ENCODE measurements at regions not wholly inside any gene's neighbourhood (a gene's known extent, or its start where the extent isn't known, plus 50 kb on each side); places are given as distances from the start of the nearest gene placed in this dataset.

DNA sequence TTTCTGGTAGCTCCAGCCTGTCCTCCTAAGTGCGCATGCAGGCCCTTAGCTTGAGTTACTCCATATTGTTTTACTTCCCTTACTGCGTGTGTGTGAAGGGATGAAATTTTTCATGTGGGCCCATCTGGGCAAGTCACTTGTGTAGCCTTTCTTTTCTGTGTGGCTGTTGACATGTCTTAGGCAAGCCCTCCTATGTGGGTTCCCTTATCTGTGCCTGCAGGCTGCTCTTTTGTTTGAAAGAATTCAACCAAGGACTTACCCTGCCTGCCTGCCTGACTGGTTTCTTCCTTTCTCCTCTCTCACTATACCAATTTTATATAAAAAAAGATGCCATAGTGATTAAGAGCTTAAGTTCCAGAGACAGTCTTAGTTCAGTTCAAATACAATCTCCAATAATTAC lies 249.3 kb downstream of the ATG4C start:
- DNase-seq (ENCODE audit: low read depth in 4 of 4, low spot score in 2 of 4) = no peak

DNA sequence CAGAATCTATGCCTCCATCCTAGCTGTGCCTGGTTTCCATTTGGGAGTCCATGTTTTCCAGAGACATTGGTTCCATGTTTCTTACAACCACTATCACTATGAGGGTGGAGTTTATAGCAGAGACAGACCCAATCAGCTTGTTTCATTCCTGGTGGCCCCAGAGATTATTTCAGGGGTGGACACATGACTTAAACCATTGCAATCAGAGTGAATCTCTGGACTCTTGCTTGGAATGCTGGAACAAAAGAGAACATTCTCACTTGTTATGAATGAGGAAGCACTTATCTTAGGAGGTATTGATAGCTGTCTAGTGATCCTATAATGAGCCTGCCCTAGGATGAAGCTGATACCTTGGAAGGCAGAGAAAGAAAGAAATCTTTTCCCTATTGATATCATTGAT lies 250.3 kb downstream of the ATG4C start:
- no peak for DNase-seq (ENCODE audit: low read depth in 4 of 4, low spot score in 2 of 4)

- no peak for DNase-seq (ENCODE audit: low read depth in 4 of 4, low spot score in 2 of 4)
Observed at GRCh38 chr1:63038586-63038985, 254.7 kb downstream of the ATG4C start.

GRCh38 chr1:63041660-63042059 lies 257.7 kb downstream of the ATG4C start:
- no peak for DNase-seq (ENCODE audit: low read depth in 4 of 4, low spot score in 2 of 4)

DNA sequence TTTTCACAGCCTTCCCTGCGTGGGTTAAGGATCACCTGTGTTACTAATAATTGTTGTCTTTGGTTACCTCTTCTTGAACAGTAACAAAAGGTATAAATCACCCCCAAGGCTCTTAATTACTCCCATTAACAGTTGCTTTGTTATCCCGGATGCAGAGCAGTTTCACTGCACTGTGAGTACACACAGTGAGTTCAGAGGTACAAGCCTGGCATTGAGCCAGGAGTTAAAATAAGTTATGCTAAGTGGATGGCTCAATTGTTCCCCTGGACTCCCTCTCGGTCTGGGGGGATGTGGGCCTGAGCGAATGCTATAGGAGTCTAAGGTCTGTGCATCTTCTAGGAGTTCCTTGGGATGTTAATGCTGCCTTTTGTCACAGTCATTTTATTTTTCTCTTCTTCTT lies 258.3 kb downstream of the ATG4C start:
- DNase-seq (ENCODE audit: low read depth in 4 of 4, low spot score in 2 of 4) = no peak

DNA sequence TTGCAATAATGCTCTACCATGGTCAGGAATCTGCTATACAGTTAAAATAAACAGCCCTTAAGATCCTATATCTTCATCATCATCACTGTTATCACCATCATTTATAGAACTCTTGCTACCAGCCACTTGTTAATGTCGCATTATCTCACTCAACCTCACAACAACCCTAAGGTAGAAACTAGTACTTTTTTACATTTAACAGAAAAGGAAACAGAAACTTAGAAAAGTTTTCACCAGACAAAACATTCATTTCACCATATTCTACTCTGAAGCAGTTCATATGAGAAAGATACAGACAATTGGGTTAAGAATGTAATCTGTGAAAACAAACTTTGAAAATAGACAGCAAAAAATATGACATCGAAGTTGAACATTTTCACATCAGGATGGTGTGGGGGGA lies 262.6 kb downstream of the ATG4C start:
- no peak for DNase-seq (ENCODE audit: low read depth in 4 of 4, low spot score in 2 of 4)

- no peak for DNase-seq (ENCODE audit: low read depth in 4 of 4, low spot score in 2 of 4)
Observed at GRCh38 chr1:63049135-63049534, 265.2 kb downstream of the ATG4C start.

DNA sequence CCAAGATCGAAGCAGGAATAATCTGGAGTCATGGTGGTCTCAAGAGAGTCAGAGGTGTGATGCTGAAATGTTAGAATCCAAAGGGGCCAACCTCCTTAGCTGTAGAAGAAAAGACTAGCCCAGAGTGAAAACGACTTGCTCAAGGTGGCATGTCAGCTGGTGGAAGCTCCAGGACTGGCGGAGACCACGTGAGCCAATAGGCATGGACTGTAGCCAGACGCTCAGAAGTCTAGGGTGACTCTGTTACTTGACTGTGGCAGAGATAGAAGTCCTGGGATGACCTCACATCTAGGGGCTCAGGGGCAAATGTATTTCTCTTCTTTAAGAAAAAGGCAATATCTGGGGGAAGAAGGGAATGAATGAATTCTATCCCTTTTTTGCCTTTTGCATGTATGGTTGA lies 267.4 kb downstream of the ATG4C start:
- no peak for DNase-seq (ENCODE audit: low read depth in 4 of 4, low spot score in 2 of 4)

DNA sequence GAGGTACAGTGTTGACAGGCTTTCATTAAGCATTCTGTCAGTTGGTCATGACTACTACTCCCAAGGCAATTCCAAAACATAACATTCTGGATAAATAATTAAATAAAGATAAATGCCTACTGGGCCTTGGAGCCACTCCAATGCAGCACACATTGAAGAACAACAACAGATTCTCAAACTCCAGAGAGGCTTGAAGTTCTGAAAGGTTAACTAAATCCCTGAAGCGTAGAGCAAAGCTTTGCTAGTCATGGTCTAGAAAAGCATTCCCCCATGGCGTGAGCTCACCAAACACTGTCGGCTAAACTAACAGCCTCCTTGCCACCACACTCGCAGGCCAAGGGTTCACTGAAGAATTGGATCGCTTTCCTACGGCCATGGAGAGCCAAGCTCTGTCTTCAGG lies 268.0 kb downstream of the ATG4C start:
- no peak for DNase-seq (ENCODE audit: low read depth in 4 of 4, low spot score in 2 of 4)

DNA sequence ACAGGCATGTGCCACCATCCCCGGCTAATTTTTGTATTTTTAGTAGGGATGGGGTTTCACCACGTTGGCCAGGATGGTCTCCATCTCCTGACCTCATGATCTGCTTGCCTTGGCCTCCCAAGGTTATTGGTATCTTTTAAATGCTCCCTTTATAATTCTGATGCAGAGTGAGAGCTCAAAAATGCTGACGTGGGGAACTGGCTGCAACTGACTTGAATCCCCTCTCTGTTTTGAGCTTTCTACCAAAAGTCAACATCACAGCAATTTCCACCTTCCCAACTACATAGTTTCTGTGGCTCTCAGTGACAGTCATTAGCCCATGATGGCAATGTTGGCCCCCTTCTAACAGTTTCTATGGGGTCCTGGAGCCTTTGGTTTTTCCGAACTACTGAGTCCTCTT lies 268.2 kb upstream of the FOXD3 start:
- no peak for DNase-seq (ENCODE audit: low read depth in 4 of 4, low spot score in 2 of 4)

DNA sequence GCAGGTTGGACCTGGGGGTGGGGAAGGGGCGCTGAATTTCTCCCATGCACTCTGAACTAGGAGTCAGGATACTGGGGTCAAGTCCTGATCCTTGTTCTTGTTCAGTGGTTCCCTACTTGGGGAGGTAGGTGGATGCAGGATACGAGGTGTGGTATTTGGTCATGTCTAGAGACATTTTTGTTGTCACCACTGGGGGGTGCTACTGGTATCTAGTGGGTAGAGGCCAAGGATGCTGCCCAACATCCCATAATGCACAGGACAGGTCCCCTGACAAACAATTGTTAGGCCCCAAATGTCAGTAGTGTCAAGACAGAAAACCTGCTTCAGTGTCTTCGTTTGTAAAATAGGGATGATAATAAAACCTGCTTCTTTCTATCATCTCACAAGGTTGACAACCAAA lies 259.0 kb upstream of the FOXD3 start:
- DNase-seq (ENCODE audit: low read depth in 4 of 4, low spot score in 2 of 4) = no peak

DNA sequence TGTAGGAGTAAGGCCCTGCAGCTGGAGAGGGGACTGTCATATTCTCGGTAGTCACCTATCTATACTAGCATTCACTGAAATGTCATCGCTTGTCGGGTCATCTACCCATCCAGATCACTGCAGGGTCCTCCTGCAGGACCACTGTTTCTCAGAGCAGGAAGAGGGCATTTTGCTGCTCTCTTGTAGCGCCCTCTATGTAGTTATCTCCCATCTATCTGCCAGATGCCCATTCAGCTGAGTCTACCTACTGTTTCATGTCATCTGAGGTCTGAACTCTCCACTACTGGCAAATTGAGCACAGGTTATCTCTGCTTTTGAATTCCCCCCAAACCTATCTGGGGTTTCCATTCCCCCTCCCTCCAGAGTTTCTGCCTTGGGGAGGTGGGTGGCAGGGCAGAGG lies 258.2 kb upstream of the FOXD3 start:
- DNase-seq (ENCODE audit: low read depth in 4 of 4, low spot score in 2 of 4) = no peak

- no peak for DNase-seq (ENCODE audit: low read depth in 4 of 4, low spot score in 2 of 4)
Observed at GRCh38 chr1:63068626-63069025, 253.7 kb upstream of the FOXD3 start.

DNA sequence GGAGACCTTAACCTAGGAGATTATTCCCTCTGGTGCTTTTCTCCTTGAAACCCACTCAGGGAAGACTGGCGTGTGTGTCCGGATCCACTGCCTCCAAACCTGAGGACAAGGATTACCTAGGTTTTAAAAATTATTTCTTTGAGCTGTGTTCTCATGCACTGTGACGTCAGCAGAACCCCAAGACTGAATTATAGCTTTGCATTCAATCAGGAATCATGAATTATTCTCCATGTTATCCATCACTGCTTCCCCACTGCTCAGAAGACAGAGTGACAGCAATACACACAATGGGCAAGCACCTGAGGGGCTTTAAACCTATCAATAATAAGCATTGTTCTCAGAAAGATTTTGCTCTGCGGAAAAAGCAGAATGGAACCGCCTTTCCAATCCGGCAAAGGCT lies 253.2 kb upstream of the FOXD3 start:
- DNase-seq (ENCODE audit: low read depth in 4 of 4, low spot score in 2 of 4) = no peak

DNA sequence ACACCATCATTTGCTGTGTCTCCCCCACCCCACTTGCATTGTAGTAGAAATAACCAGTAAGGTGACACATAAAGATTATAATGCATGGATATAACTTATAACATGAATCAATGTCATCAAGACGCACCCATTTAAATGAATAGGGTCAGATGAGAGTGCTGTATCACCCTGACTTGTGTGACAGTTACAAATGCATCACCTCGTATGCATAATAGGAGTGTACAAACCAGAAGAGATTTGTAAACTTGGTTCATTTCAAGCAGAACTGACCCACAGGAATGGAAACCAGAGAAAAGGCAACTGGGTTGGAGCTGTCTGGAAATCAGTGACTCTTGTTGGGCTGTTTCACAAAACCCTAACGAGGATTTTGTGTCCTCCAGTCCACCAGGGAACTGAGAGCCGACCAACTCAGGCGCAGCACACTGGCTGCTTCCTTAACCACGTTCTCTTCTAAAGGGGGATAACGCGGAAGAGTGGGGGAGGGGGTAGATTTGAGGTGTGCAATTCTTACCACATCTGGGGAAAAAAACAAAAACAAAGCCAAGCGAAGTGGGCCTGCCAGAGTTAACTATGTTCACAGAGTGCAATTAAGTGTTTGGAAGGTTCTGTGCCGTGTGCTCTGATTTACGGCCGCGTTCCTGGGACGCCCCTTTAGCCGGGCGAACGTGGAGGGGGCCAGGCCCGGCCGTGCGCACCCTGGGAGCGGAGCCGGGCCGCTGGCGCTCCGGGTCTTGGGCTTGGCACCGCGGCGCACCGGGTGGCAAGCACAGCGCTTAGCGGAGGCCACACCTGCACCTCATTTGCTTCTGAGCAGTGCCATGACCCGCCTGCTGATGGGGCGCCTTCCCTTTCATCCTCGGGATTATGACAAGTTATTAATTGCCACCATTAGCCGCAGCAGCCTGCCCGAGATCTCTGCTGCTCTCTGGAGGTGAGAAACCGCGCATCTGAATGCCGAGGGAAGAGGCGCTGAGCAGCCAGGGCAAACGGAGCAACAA lies 248.8 kb upstream of the FOXD3 start:
- peak in 1 of 4 donors; percentile 11 for DNase-seq (ENCODE audit: low read depth in 4 of 4, low spot score in 2 of 4)

DNA sequence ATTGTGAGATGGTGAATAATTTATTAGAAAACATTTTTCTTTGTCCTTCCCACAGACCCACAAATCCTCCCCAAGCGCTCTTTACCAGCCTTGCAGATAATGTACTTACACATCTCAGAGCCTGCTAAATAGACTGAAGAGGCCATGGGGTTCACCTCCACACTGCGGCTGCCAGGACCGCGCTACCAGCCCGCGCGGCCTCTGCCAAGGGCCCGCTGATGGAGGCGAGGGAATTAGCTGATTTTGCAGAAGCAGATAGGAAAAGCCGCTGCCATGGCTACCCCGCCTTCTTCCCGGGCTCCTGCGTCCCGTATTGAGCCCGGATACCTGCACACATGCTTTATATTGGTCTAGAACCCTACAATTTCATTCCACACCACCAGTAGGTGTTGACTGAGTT lies 248.0 kb upstream of the FOXD3 start:
- DNase-seq (ENCODE audit: low read depth in 4 of 4, low spot score in 2 of 4) = no peak

- no peak for DNase-seq (ENCODE audit: low read depth in 4 of 4, low spot score in 2 of 4)
Observed at GRCh38 chr1:63082766-63083165, 239.6 kb upstream of the FOXD3 start.

- no peak for DNase-seq (ENCODE audit: low read depth in 4 of 4, low spot score in 2 of 4)
Observed at GRCh38 chr1:63087966-63088365, 234.4 kb upstream of the FOXD3 start.

- no peak for DNase-seq (ENCODE audit: low read depth in 4 of 4, low spot score in 2 of 4)
Observed at GRCh38 chr1:63099188-63099587, 223.2 kb upstream of the FOXD3 start.

DNA sequence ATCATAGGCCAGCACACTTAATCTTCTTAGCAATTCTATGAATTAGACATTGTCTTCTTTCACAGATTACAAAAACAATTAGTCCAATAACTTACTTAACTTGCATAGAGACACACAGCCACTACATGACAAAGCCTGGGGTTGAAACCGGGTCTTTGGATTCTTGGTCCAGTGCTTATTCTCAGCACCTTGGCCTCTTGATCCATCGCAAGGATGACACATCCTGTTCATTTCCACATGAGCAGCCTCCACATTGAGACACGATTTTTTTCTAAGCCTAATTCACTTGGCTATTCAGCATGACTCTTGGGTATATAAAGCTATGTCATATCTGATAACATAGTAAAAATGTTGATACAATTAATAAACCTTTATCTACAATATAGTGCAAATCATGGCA lies 221.0 kb upstream of the FOXD3 start:
- no peak for DNase-seq (ENCODE audit: low read depth in 4 of 4, low spot score in 2 of 4)

GRCh38 chr1:63103682-63104081 lies 218.7 kb upstream of the FOXD3 start:
- no peak for DNase-seq (ENCODE audit: low read depth in 4 of 4, low spot score in 2 of 4)

- DNase-seq (ENCODE audit: low read depth in 4 of 4, low spot score in 2 of 4) = no peak
Observed at GRCh38 chr1:63107066-63107465, 215.3 kb upstream of the FOXD3 start.

- DNase-seq (ENCODE audit: low read depth in 4 of 4, low spot score in 2 of 4) = no peak
Observed at GRCh38 chr1:63108206-63108605, 214.2 kb upstream of the FOXD3 start.

Measured in left renal cortex interstitium (tissue), 4 donors.